Right ventricle myocardium superior (tissue), 1 donor: ENCODE measurements at regions not wholly inside any gene's neighbourhood (a gene's known extent, or its start where the extent isn't known, plus 50 kb on each side); places are given as distances from the start of the nearest gene placed in this dataset. TPM values are rescaled to one million over a fixed set of nuclear protein-coding genes. Genes with fewer than 3 reads are reported as not detected.

Experiments used
- ATAC-seq: fragments of 200-7000 bp; cut with Tn5 transposase; one replicate; pipeline ENCODE4 v1.9.1; 2020; ENCODE audit warnings: mild to moderate bottlenecking; ENCODE audit not compliant: poor library complexity
- DNase-seq: peaks from one replicate; pipeline ENCODE4 v3.0.0-alpha.2; 2020
- intact Hi-C: fragments of 100-400 bp; cut with DNase I; formaldehyde crosslinking; loops from one replicate; pipeline ENCODE4 v1.11.2; 2022
- microRNA-seq: library from miRNA; unstranded; fragments of <30 nt; microRNA quantifications from one replicate; pipeline ENCODE4 v1.2.0, GENCODE V29; 2020
- donor health status: DM: no; HTN: yes; CAD: no; lungs with severe emphysema.

- intact Hi-C loops: no loop called here
- ATAC-seq (no peak), DNase-seq (no peak)
Observed at GRCh38 chr9:119432428-119432827, 63.2 kb upstream of the BRINP1 start.

GRCh38 chr9:119429302-119429701 lies 60.1 kb upstream of the BRINP1 start:
- no peak for DNase-seq
- intact Hi-C loops: no loop called here
- ATAC-seq: no peak

- ATAC-seq (no peak), DNase-seq (no peak)
- intact Hi-C loops: no loop called here
Observed at GRCh38 chr9:119420231-119420630, 51.0 kb upstream of the BRINP1 start.

Small RNA genes lying in the stretch of these regions (microRNA-seq; reads per million reads assigned to microRNA genes)
- not detected for gene MIR147A
